ENCODE measurements at regions not wholly inside any gene's neighbourhood (a gene's known extent, or its start where the extent isn't known, plus 50 kb on each side); places are given as distances from the start of the nearest gene placed in this dataset.
"Not testable (repeated sequence)": the region's sequence is repeated elsewhere in the genome, so short reads cannot be mapped to it uniquely, and the experiment has no call there.

- no peak for DNase-seq
These were observed 2041.6 kb downstream of the NCAM2 start for GRCh38 chr21:23039846-23040245.

- DNase-seq = no peak
These were observed 2047.7 kb downstream of the NCAM2 start for GRCh38 chr21:23045955-23046354.

GRCh38 chr21:23067672-23068071 lies 2069.5 kb downstream of the NCAM2 start:
- no peak for DNase-seq

DNA sequence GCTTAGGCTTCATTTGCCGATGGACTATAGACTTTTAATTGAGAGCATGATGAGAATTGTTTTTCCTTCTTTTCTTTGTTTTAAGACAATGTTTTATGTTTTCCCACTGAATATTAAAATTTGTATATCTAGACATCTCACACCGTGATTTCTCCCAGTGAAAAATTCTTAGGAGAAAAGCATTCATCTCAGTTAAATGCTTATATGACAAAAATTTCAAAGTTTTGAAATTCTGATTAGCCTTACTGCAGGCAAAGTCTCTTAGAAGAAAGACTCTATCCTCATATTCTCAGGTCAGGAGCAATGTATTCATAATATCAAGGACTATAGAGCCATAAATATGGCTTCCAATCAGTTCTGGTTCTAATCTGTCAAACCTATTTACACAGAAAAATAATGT lies 2085.0 kb downstream of the NCAM2 start:
- no peak for DNase-seq

DNA sequence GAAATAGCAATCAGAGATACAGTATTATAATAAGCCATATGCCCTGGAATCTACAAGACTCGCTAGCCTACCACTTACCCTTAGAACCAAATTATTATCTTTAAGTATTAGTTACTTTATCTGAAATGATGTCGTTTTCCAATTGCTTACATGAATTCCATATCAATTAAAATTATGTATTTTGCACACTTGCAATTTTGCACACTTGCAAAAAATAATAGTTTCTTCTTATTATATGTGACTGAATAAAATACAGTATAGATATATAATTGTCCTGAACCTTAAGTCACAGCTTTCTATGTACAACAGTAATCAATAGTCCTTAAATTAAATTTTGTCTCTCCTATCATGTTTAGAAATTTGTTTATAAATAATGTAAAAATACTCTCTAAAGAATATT lies 2095.1 kb downstream of the NCAM2 start:
- no peak for DNase-seq

DNA sequence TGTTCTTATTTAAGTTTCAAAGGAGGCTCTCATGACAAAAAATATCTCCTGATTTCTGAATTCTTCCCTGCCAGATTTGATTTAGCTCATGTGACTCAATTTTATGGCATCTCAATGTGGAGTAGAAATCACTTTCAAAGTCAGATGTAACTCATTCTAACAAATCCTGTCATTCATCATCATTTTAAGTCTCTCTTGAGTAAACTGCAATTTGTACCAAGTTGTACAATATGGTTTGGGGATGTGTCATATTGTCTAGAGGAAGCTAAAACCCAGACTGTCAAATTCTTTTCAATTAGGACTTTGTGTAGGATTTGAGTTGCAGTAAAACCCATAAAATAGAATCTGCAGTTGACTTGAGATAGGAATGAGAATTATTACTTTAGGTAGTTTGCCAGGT lies 2101.0 kb downstream of the NCAM2 start:
- DNase-seq = no peak

DNA sequence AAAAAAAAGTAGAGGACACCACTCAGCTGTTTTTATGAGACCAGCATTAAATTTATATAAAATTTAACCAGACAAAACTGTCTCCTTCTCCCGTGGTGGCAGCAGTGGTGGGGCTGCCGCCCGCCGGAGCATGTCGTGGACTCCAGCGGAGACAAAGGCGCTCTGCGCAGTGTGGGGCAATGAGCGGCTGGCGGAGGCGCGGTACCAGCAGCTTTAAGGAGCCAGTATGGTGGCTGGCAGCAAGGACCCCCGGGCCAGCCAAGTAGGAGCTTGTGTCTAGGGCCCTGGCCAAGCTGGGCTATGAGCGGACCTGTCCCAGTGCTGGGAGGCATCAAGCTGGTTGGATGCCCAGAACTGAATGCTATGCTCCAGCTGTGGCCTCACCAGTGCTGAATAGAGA lies 2102.9 kb downstream of the NCAM2 start:
- no peak for DNase-seq

DNA sequence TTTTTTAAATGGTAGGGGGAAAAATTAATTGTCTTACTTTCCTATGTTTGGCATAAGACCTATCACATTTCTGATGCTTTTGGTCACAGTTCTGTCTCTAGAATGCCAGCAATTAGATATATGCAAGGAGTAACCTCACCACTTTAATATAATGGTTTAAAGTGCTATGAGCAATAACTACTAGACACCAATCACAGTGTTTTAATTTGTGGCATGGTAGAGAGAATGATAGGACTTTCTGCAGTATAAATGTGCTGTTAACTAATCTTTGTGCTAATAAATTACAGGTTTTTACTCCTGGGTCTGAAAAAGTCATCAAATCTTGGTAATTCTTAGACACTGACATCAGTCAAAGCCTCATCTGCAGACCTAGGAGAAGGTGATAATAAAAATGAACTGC lies 2110.3 kb downstream of the NCAM2 start:
- DNase-seq = no peak

GRCh38 chr21:23111070-23111600 lies 2112.9 kb downstream of the NCAM2 start:
- DNase-seq = peak; percentile 4

GRCh38 chr21:23119491-23119890 lies 2121.3 kb downstream of the NCAM2 start:
- no peak for DNase-seq

GRCh38 chr21:23127973-23128372 lies 2129.8 kb downstream of the NCAM2 start:
- no peak for DNase-seq

DNA sequence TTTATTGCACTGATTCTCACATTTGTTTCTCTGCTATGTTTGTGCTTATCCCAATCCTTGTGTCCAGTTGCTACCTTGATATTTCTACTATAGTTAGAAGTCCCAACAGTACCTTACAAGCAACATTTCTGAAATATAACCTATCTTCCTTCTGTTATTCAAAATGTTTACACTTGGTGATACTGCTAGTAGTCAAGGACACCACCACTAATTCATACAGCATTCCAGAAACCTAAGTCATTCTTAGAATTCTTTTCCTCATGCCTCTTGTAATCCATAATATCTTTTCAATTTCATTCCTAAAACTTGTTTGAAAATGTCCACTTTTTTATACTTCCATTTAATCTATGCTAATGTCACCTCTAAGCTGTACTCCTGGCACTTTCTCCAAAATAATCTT lies 2132.1 kb downstream of the NCAM2 start:
- no peak for DNase-seq

- DNase-seq = no peak
These were observed 2133.0 kb downstream of the NCAM2 start for GRCh38 chr21:23131177-23131576.

DNA sequence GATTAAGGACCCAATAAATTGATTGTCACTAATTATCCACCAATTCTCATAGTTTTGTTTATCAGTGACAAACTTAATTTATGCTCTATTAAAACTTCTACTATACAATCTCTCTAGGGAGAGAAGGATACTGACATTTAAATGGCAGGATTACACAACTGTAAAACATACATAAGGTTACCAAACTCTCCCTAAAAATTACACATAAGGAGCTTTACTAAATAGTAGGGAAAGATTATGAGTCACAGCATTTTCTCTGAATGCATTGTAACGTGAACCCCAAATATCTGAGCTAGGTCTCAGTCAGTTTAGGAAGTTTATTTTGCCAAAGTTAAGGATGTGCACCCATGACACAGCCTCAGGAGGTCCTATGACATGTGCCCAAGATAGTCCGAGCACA lies 2140.6 kb downstream of the NCAM2 start:
- no peak for DNase-seq

DNA sequence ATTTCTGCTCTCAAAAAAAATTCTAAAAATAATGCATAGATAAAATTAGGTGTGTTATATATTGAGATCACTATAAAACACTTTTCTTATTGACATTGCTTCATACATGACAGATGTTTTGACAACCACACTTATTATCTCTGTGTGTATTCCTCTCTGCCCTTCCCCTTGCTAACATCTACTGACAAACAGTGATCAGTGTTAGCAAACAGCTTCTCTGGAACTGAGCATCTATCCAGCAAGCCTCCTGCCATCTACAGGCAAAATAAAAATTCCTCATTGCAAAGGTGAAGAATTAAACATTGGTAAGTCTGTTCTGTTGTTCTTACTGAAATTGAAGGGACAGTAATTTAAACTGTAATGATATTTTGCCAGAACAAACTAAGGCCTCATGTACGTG lies 2153.9 kb downstream of the NCAM2 start:
- DNase-seq = no peak

DNA sequence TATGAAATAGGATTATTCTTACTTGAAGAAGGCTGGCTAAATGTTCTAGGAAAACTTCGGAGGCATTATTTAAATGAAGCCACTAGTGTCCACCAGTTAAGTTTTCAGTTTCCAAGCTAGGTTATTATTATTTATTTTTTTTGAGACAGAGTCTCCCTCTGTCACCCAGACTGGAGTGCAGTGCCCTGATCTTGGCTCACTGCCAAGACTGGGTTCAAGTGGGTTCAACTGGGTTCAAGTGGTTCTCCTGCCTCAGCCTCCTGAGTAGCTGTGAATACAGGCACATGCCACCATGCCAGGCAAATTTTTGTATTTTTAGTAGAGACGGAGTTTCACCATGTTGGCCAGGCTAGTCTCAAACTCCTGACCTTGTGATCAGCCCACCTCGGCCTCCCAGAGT lies 2155.6 kb downstream of the NCAM2 start:
- not testable (repeated sequence) for DNase-seq

GRCh38 chr21:23155281-23155680 lies 2157.1 kb downstream of the NCAM2 start:
- DNase-seq = no peak

GRCh38 chr21:23160914-23161313 lies 2162.7 kb downstream of the NCAM2 start:
- no peak for DNase-seq

GRCh38 chr21:23162198-23162946 lies 2164.2 kb downstream of the NCAM2 start:
- no peak for DNase-seq

Measured in renal pelvis (tissue), 1 donor.